Natural killer cell (primary cell): ENCODE measurements at regions not wholly inside any gene's neighbourhood (a gene's known extent, or its start where the extent isn't known, plus 50 kb on each side); places are given as distances from the start of the nearest gene placed in this dataset.

Source experiments
- ATAC-seq, 3 donors: fragments of 150-1000 bp in 2 of 3; fragments of 200-7000 bp in 1 of 3; cut with Tn5 transposase; 1 replicate in 1 of 3; 2 replicates in 2 of 3; pipeline ENCODE4 v1.10.0; 2021; ENCODE audit warnings: mild to moderate bottlenecking in 2 of 3, moderate library complexity in 2 of 3
- DNase-seq, 2 donors: peaks; one replicate each; pipeline versions ENCODE4 v3.0.0 to v3.0.0-alpha.2; 2013 to 2021; ENCODE audit warnings: mixed read lengths in 1 of 2
- H3K27ac ChIP-seq: one replicate; pipeline ENCODE4 v1.5.1; 2013; ENCODE audit warnings: mild to moderate bottlenecking, low read length
- H3K27me3 ChIP-seq: one replicate; pipeline ENCODE4 v1.6.1; 2013; ENCODE audit warnings: low read length; ENCODE audit not compliant: control insufficient read depth, insufficient read depth
- H3K36me3 ChIP-seq: one replicate; pipeline ENCODE4 v1.6.1; 2013; ENCODE audit warnings: low read length; ENCODE audit not compliant: control insufficient read depth, insufficient read depth
- H3K4me1 ChIP-seq: one replicate; pipeline ENCODE4 v1.6.1; 2013; ENCODE audit warnings: low read length; ENCODE audit not compliant: control insufficient read depth, insufficient read depth
- H3K4me3 ChIP-seq: one replicate; pipeline ENCODE4 v1.5.1; 2013; ENCODE audit warnings: low read length
- H3K9me3 ChIP-seq: one replicate; pipeline ENCODE4 v1.6.1; 2013; ENCODE audit warnings: low read length; ENCODE audit not compliant: control insufficient read depth, insufficient read depth
- H3K27ac Mint-ChIP-seq, 2 donors: one replicate each; pipeline ENCODE4 v1.8.0; 2022; ENCODE audit warnings: mild to moderate bottlenecking in 2 of 2, mixed read lengths in 2 of 2, moderate library complexity in 1 of 2
- H3K27me3 Mint-ChIP-seq, 2 donors: one replicate each; pipeline ENCODE4 v1.8.0; 2022; ENCODE audit warnings: low read depth in 2 of 2, mixed read lengths in 2 of 2
- H3K36me3 Mint-ChIP-seq: one replicate; pipeline ENCODE4 v1.8.0; 2022; ENCODE audit warnings: mixed read lengths
- H3K4me1 Mint-ChIP-seq, 2 donors: one replicate each; pipeline ENCODE4 v1.8.0; 2022; ENCODE audit warnings: mixed read lengths in 2 of 2
- H3K4me3 Mint-ChIP-seq: one replicate; pipeline ENCODE4 v1.8.0; 2022; ENCODE audit warnings: mild to moderate bottlenecking, moderate library complexity, mixed read lengths
- H3K9me3 Mint-ChIP-seq, 2 donors: one replicate each; pipeline ENCODE4 v1.8.0; 2022; ENCODE audit warnings: mixed read lengths in 2 of 2
- CTCF ChIP-seq: fragments of 200-600 bp; IDR thresholded peaks from one replicate; pipeline ENCODE4 v1.8.0; 2022; ENCODE audit warnings: antibody characterized with exemption
- WGBS: methylation state at CpG from one replicate; pipeline ENCODE4 v1.1.7; 2013; ENCODE audit warnings: missing lambda C conversion rate; ENCODE audit not compliant: insufficient coverage; 5-methylcytosine and 5-hydroxymethylcytosine counted together
- intact Hi-C: fragments of 100-400 bp; cut with micrococcal nuclease; formaldehyde crosslinking; loops from one replicate; pipeline ENCODE4 v1.14.2; 2022

GRCh38 chr21:33127154-33127867 is 57.4 kb downstream of the OLIG1 start:
- H3K36me3 Mint-ChIP-seq, result no peaks in the 10 kb centered on the region
- H3K36me3 ChIP-seq, result no peaks in the 10 kb centered on the region
- TF ChIP-seq CTCF, result peak; percentile 88
- peaks cover 15% of the 10 kb centered on the region for H3K4me1 ChIP-seq
- ATAC-seq (peak; percentile 78 to 92 (median 81)), DNase-seq (peak; percentile 53 to 72)
- H3K4me3 ChIP-seq, result no peak overlapping the region
- intact Hi-C loops, result loop anchor here (1.0 to 10.0 kb wide), 5 partner anchors 103 to 295 kb away; partner anchors contain the start of gene OLIG2
- no peaks in the 10 kb centered on the region for H3K9me3 Mint-ChIP-seq
- WGBS, result 5% methylated on average over 18 of the region's 18 CpGs
- H3K27me3 ChIP-seq, result peaks cover 7% of the 10 kb centered on the region
- peaks cover 37 to 50% of the 10 kb centered on the region in 2 donors for H3K27me3 Mint-ChIP-seq
- H3K4me3 Mint-ChIP-seq, result peak overlapping the region; percentile 47
- no peaks in the 10 kb centered on the region for H3K9me3 ChIP-seq
- no peak overlapping the region for H3K27ac ChIP-seq
- H3K4me1 Mint-ChIP-seq, result peaks cover 7 to 8% of the 10 kb centered on the region in 2 donors
- no peak overlapping the region for H3K27ac Mint-ChIP-seq

- Histone ChIP-seq H3K9me3 (no peaks in the 10 kb centered on the region), H3K36me3 (no peaks in the 10 kb centered on the region), H3K4me1 (peaks cover 15% of the 10 kb centered on the region), H3K4me3 (no peak overlapping the region), H3K27me3 (peaks cover 7% of the 10 kb centered on the region), H3K27ac (no peak overlapping the region)
- peaks cover 37 to 50% of the 10 kb centered on the region in 2 donors for H3K27me3 Mint-ChIP-seq
- DNase-seq (no peak), ATAC-seq (no peak)
- no peaks in the 10 kb centered on the region for H3K9me3 Mint-ChIP-seq
- intact Hi-C loops, result loop anchor here (1.0 to 10.0 kb wide), 5 partner anchors 103 to 295 kb away; partner anchors contain the start of gene OLIG2
- H3K36me3 Mint-ChIP-seq, result no peaks in the 10 kb centered on the region
- no peak for TF ChIP-seq CTCF
- 60% methylated on average over 6 of the region's 6 CpGs for WGBS
- H3K27ac Mint-ChIP-seq, result no peak overlapping the region
- H3K4me3 Mint-ChIP-seq, result no peak overlapping the region
- H3K4me1 Mint-ChIP-seq, result peaks cover 7 to 8% of the 10 kb centered on the region in 2 donors
Observed at GRCh38 chr21:33127868-33128242, 57.9 kb downstream of the OLIG1 start.

GRCh38 chr21:33128538-33128937 is 58.6 kb downstream of the OLIG1 start:
- TF ChIP-seq CTCF, result no peak
- Mint-ChIP-seq H3K4me3 (no peak overlapping the region), H3K27me3 (peaks cover 37 to 50% of the 10 kb centered on the region in 2 donors), H3K9me3 (no peaks in the 10 kb centered on the region), H3K36me3 (no peaks in the 10 kb centered on the region), H3K4me1 (peaks cover 7 to 8% of the 10 kb centered on the region in 2 donors), H3K27ac (no peak overlapping the region)
- DNase-seq (no peak), ATAC-seq (no peak)
- Histone ChIP-seq H3K9me3 (no peaks in the 10 kb centered on the region), H3K27ac (no peak overlapping the region), H3K27me3 (peaks cover 7% of the 10 kb centered on the region), H3K4me1 (peaks cover 15% of the 10 kb centered on the region), H3K36me3 (no peaks in the 10 kb centered on the region), H3K4me3 (no peak overlapping the region)
- intact Hi-C loops, result loop anchor here (5.0 to 10.0 kb wide), 2 partner anchors 104 to 186 kb away; partner anchors contain the start of gene OLIG2
- WGBS, result 37% methylated on average over 3 of the region's 3 CpGs
